Keratinocyte (primary cell): ENCODE measurements at regions not wholly inside any gene's neighbourhood (a gene's known extent, or its start where the extent isn't known, plus 50 kb on each side); places are given as distances from the start of the nearest gene placed in this dataset.

Experiments
- DNase-seq: peaks from one replicate; pipeline ENCODE4 v3.0.0-alpha.2; 2011; ENCODE audit warnings: low read depth, missing footprints, low spot score
- FAIRE-seq: peaks from 2 replicates; lab custom pipeline; 2011; peaks lifted over from hg19 to GRCh38; lab: Jason Lieb, UNC
- H2AFZ ChIP-seq: 2 replicates; pipeline ENCODE4 v1.6.0; 2012; ENCODE audit warnings: low read length, control low read depth, inconsistent platforms; ENCODE audit not compliant: control insufficient read depth
- H3K27ac ChIP-seq: 2 replicates; pipeline ENCODE4 v1.5.1; 2011; ENCODE audit warnings: low read length; ENCODE audit not compliant: control insufficient read depth, insufficient read depth
- H3K27me3 ChIP-seq: 3 replicates; pipeline ENCODE4 v1.6.0; 2011; ENCODE audit warnings: low read length; ENCODE audit not compliant: control insufficient read depth, insufficient read depth; ENCODE audit errors: extremely low read depth
- H3K36me3 ChIP-seq, 2 experiments: 2 replicates in 1 of 2; 3 replicates in 1 of 2; pipeline ENCODE4 v1.5.1; 2011; ENCODE audit warnings: low read length in 2 of 2, mild to moderate bottlenecking in 1 of 2; ENCODE audit not compliant: control insufficient read depth in 2 of 2, insufficient read depth in 2 of 2; ENCODE audit errors: extremely low read depth in 1 of 2
- H3K4me1 ChIP-seq: 3 replicates; pipeline ENCODE4 v1.5.1; 2011; ENCODE audit warnings: low read length; ENCODE audit not compliant: control insufficient read depth, insufficient read depth; ENCODE audit errors: extremely low read depth
- H3K4me2 ChIP-seq: 3 replicates; pipeline ENCODE4 v1.6.0; 2011; ENCODE audit warnings: low read depth, low read length; ENCODE audit not compliant: control insufficient read depth, insufficient read depth; ENCODE audit errors: extremely low read depth
- H3K4me3 ChIP-seq, 3 experiments: fragments of 200-600 bp in 1 of 3; sonication (generic) in 1 of 3; 2 replicates in 2 of 3; 3 replicates in 1 of 3; pipeline ENCODE4 v1.5.1; 2011 to 2016; ENCODE audit warnings: low read length in 3 of 3, mild to moderate bottlenecking in 3 of 3, control low read depth in 2 of 3, inconsistent platforms in 1 of 3, low read depth in 1 of 3, mixed read lengths in 1 of 3, mixed run types in 1 of 3, moderate library complexity in 1 of 3; ENCODE audit not compliant: control insufficient read depth in 2 of 3, insufficient read depth in 2 of 3; ENCODE audit errors: extremely low read depth in 1 of 3
- H3K79me2 ChIP-seq: 2 replicates; pipeline ENCODE4 v1.6.0; 2012; ENCODE audit warnings: low read length; ENCODE audit not compliant: control insufficient read depth, insufficient read depth
- H3K9ac ChIP-seq: 3 replicates; pipeline ENCODE4 v1.6.0; 2011; ENCODE audit warnings: low read length; ENCODE audit not compliant: control insufficient read depth, insufficient read depth; ENCODE audit errors: extremely low read depth
- H3K9me1 ChIP-seq: 3 replicates; pipeline ENCODE4 v1.6.0; 2011; ENCODE audit warnings: low read length; ENCODE audit not compliant: control insufficient read depth, insufficient read depth; ENCODE audit errors: extremely low read depth
- H3K9me3 ChIP-seq: 2 replicates; pipeline ENCODE4 v1.5.1; 2012; ENCODE audit warnings: low read depth, low read length; ENCODE audit not compliant: control insufficient read depth
- H4K20me1 ChIP-seq: 3 replicates; pipeline ENCODE4 v1.6.0; 2011; ENCODE audit warnings: low read length; ENCODE audit not compliant: control insufficient read depth, insufficient read depth; ENCODE audit errors: extremely low read depth
- EZH2 ChIP-seq: IDR thresholded peaks from one replicate; pipeline ENCODE4 v1.6.1; 2012; ENCODE audit warnings: inconsistent platforms, mild to moderate bottlenecking, low read length, moderate library complexity
- dilution Hi-C: fragments of 300-500 bp; cut with MboI; formaldehyde crosslinking; loops from one replicate; pipeline ENCODE4 v1.7.0; 2020; ENCODE audit warnings: low sequenced_read_pairs; ENCODE audit not compliant: extremely low pct_ligation_motif_present
- TF ChIP-seq, protein P1 (sequence below), 3 experiments: IDR thresholded peaks in 1 of 3; conservative IDR thresholded peaks in 1 of 3; optimal IDR thresholded peaks in 1 of 3; 2 replicates in 2 of 3; 3 replicates in 1 of 3; pipeline versions ENCODE3 to v1.5.1; 2011; ENCODE audit warnings: low read length in 3 of 3, mild to moderate bottlenecking in 3 of 3, moderate library complexity in 2 of 3, control low read depth in 1 of 3, inconsistent platforms in 1 of 3; ENCODE audit not compliant: insufficient read depth in 2 of 3; ENCODE audit errors: extremely low read depth in 1 of 3

DNA sequence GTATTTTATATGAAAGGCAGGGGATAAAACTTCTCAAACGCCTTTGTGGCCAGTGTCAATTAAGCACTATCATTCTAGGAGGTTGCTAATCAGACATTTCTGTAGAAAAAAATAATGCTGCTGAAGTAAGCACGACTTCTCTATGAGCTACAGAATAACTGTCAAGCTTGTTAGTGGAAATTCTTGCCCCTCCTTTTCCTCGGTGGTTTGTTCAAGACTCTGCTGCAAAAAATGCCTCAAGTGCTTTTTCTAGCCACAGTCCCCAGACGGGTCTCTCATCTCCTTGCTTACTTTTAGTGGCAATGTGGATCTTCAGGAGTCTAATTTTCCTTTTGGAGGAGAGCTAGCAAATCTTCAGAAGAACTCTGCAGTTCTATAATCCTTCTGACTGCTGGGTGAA is 452.0 kb downstream of the FUT8 start:
- no peak overlapping the region for H3K4me2 ChIP-seq
- no peak for FAIRE-seq
- no peak overlapping the region for H3K27ac ChIP-seq

DNA sequence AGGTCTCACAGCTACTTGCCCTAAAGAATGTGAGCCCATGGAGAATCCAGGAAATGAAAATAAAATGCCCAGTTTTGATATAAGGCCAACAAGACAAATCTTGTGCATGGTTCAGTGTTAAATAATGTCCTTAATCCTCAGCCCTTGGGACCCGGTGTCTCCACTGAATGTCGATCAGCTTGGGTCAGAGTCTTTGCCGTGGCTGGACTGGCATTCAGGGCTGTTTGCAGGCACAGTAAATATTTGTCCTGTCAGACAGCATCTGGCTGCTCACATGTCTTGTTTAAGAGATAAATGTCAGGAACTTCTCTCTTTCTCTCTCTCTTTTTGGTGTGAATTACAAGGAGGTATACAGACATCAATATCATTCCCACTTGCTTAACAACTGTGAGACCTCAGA is 452.5 kb downstream of the FUT8 start:
- H3K9me1 ChIP-seq: no peaks in the 10 kb centered on the region
- no peaks in the 10 kb centered on the region for H3K4me1 ChIP-seq
- H2AFZ ChIP-seq: no peak overlapping the region
- no peak overlapping the region for H3K4me2 ChIP-seq
- no peaks in the 10 kb centered on the region for H4K20me1 ChIP-seq
- no peak overlapping the region for H3K9ac ChIP-seq
- no peak overlapping the region for H3K27ac ChIP-seq
- no peak for FAIRE-seq
- H3K79me2 ChIP-seq: no peaks in the 10 kb centered on the region
- H3K9me3 ChIP-seq: no peaks in the 10 kb centered on the region
- TF ChIP-seq, protein P1, sequence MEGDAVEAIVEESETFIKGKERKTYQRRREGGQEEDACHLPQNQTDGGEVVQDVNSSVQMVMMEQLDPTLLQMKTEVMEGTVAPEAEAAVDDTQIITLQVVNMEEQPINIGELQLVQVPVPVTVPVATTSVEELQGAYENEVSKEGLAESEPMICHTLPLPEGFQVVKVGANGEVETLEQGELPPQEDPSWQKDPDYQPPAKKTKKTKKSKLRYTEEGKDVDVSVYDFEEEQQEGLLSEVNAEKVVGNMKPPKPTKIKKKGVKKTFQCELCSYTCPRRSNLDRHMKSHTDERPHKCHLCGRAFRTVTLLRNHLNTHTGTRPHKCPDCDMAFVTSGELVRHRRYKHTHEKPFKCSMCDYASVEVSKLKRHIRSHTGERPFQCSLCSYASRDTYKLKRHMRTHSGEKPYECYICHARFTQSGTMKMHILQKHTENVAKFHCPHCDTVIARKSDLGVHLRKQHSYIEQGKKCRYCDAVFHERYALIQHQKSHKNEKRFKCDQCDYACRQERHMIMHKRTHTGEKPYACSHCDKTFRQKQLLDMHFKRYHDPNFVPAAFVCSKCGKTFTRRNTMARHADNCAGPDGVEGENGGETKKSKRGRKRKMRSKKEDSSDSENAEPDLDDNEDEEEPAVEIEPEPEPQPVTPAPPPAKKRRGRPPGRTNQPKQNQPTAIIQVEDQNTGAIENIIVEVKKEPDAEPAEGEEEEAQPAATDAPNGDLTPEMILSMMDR (optimal IDR thresholded peaks at IDR 0.05 in 1 of 3, IDR thresholded peaks at IDR 0.05 in 1 of 3, conservative IDR thresholded peaks at IDR 0.05 in 1 of 3; ENCODE audit: extremely low read depth in 1 of 3, insufficient read depth in 2 of 3, low read length in 3 of 3): no peak
- TF ChIP-seq EZH2: no peak
- no peak overlapping the region for H3K4me3 ChIP-seq
- no peak for DNase-seq
- H3K36me3 ChIP-seq: no peaks in the 10 kb centered on the region
- dilution Hi-C loops: no loop called here
- no peaks in the 10 kb centered on the region for H3K27me3 ChIP-seq

More for the DNA sequence above, 452.0 kb downstream of the FUT8 start:
- Histone ChIP-seq H3K27me3 (no peaks in the 10 kb centered on the region), H3K4me3 (no peak overlapping the region), H2AFZ (no peak overlapping the region), H3K9me3 (no peaks in the 10 kb centered on the region), H3K79me2 (no peaks in the 10 kb centered on the region), H3K9me1 (no peaks in the 10 kb centered on the region), H3K4me1 (no peaks in the 10 kb centered on the region), H3K9ac (no peak overlapping the region), H4K20me1 (no peaks in the 10 kb centered on the region), H3K36me3 (no peaks in the 10 kb centered on the region)
- dilution Hi-C loops: no loop called here
- TF ChIP-seq, protein P1 (optimal IDR thresholded peaks at IDR 0.05 in 1 of 3, IDR thresholded peaks at IDR 0.05 in 1 of 3, conservative IDR thresholded peaks at IDR 0.05 in 1 of 3; ENCODE audit: extremely low read depth in 1 of 3, insufficient read depth in 2 of 3, low read length in 3 of 3): no peak
- TF ChIP-seq EZH2: no peak
- no peak for DNase-seq
